Pancreas (tissue), 10 donors: ENCODE measurements at regions not wholly inside any gene's neighbourhood (a gene's known extent, or its start where the extent isn't known, plus 50 kb on each side); places are given as distances from the start of the nearest gene placed in this dataset.
A peak's percentile ranks its signal among the peaks of the same experiment; 100 is the strongest.

Source experiments
- ATAC-seq, 4 donors: fragments of 200-7000 bp; cut with Tn5 transposase; one replicate each; pipeline versions ENCODE4 v1.8.0 to v1.9.1; 2020; ENCODE audit warnings: mild to moderate bottlenecking in 4 of 4, moderate library complexity in 4 of 4
- DNase-seq, 6 donors: peaks; one replicate each; pipeline ENCODE4 v3.0.0-alpha.2; 2020
- FAIRE-seq: peaks from 2 replicates; lab custom pipeline; 2012; peaks lifted over from hg19 to GRCh38; lab: Jason Lieb, UNC
- H3K27ac ChIP-seq, 4 donors: fragments of 200-600 bp; sonication (generic); 1 replicate in 3 of 4; 2 replicates in 1 of 4; pipeline versions ENCODE4 v1.5.0 to v1.8.0; 2020
- H3K27me3 ChIP-seq, 4 donors: fragments of 200-600 bp; one replicate each; pipeline ENCODE4 v1.8.0; 2021
- H3K36me3 ChIP-seq, 3 donors: fragments of 200-600 bp; sonication (generic) in 1 of 3; one replicate each; pipeline versions ENCODE4 v1.5.0 to v1.8.0; 2020 to 2021
- H3K4me1 ChIP-seq, 3 donors: fragments of 200-600 bp; one replicate each; pipeline ENCODE4 v1.8.0; 2021
- H3K4me3 ChIP-seq, 4 donors: fragments of 200-600 bp; sonication (generic) in 2 of 4; one replicate each; pipeline versions ENCODE4 v1.5.0 to v1.8.0; 2020 to 2021
- H3K9me3 ChIP-seq, 4 donors: fragments of 200-600 bp; one replicate each; pipeline ENCODE4 v1.8.0; 2021
- CTCF ChIP-seq, 4 donors: fragments of 200-600 bp; sonication (generic) in 3 of 4; IDR thresholded peaks; one replicate each; pipeline versions ENCODE4 v1.5.0 to v1.8.0; 2021; ENCODE audit warnings: antibody characterized with exemption in 4 of 4
- WGBS, 2 donors: extraction: QIAGEN DNeasy Blood & Tissue Kit; methylation state at CpG; one replicate each; pipeline ENCODE4 v1.1.7; 2013; 5-methylcytosine and 5-hydroxymethylcytosine counted together
- intact Hi-C, 3 donors: fragments of 100-400 bp; cut with DNase I; formaldehyde crosslinking; loops; one replicate each; pipeline versions ENCODE4 v1.11.1 to v1.14.2; 2022
- donor health status: healthy with polysubstance abuse.
- donor health status: DM: no; HTN: no; CAD: no; lungs with moderate emphysema.
- donor health status: DM: no; HTN: no; CAD: no.
- donor health status: control.
- donor health status: control.
- donor health status: Bipolar disorder and iron deficiency.
- donor health status: DM: yes; HTN: yes; CAD: no.
- donor health status: DM: no; HTN: no; CAD: no.
- donor health status: DM: no; HTN: no; CAD: no.
- donor health status: DM: yes; HTN: yes; CAD: no.

- no peaks in the 10 kb centered on the region for H3K4me1 ChIP-seq
- no peak overlapping the region for H3K27ac ChIP-seq
- FAIRE-seq, result no peak
- WGBS, 2 donors, result 78 to 84% methylated on average over 9 of the region's 9 CpGs
- no peaks in the 10 kb centered on the region for H3K27me3 ChIP-seq
- H3K9me3 ChIP-seq, result no peaks in the 10 kb centered on the region
- no peak overlapping the region for H3K4me3 ChIP-seq
- intact Hi-C loops, result no loop called here
- TF ChIP-seq CTCF (IDR thresholded peaks at IDR 0.05), result no peak
- H3K36me3 ChIP-seq, result no peaks in the 10 kb centered on the region
- no peak for DNase-seq
- no peak for ATAC-seq
Observed at GRCh38 chr12:131586269-131586668, 124.6 kb upstream of the SFSWAP start.

DNA sequence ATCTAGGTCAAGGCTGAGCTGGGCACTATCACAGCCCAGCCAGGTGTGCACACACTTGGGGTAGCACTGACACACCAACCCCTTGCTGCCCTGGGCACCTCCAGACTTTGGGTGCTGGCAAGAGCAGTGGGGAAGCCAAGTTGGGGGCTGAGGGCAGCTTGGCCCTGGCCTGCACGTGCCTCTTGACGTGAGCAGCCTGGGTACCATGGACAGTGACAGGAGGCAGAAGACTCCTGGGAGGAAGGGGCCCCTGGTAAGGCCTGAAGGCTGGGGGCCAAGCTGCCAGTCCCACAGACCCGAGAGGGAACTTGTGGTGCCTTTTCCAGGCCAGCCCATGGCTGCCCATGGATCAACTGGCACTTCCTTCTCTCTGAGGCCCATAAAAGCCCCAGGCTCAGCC, 124.1 kb upstream of the SFSWAP start:
- TF ChIP-seq CTCF (IDR thresholded peaks at IDR 0.05), result no peak
- WGBS, 2 donors, result 38 to 51% methylated on average over 3 of the region's 3 CpGs
- H3K4me3 ChIP-seq, result no peak overlapping the region
- no peaks in the 10 kb centered on the region for H3K27me3 ChIP-seq
- H3K27ac ChIP-seq, result no peak overlapping the region
- FAIRE-seq, result no peak
- H3K36me3 ChIP-seq, result no peaks in the 10 kb centered on the region
- no peaks in the 10 kb centered on the region for H3K9me3 ChIP-seq
- no peaks in the 10 kb centered on the region for H3K4me1 ChIP-seq
- ATAC-seq, result no peak
- DNase-seq, result peak in 1 of 6 donors; percentile 6
- intact Hi-C loops, result no loop called here

DNA sequence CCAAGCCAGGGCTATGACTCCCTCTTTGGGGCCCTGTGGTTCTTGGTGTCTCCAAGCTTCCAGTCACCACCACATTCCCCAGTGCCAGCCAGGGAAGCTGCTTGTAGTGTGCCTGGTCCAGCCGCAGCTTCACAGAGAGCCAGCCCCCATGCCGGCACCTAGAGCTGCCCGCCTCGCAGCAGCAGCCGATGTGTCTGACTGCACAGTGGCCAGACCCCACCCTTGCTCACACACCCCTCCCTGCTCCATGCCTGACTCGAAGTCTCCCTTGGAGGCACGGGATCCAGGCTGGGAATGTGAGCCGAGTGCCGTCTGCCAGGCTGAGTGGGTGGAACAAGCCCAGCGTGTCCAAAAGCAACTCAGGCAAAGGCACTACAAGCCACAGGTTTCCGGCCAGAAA, 123.3 kb upstream of the SFSWAP start:
- ATAC-seq (no peak), DNase-seq (no peak), FAIRE-seq (no peak)
- H3K4me1 ChIP-seq, result no peaks in the 10 kb centered on the region
- intact Hi-C loops, result no loop called here
- no peaks in the 10 kb centered on the region for H3K36me3 ChIP-seq
- no peak for TF ChIP-seq CTCF (IDR thresholded peaks at IDR 0.05)
- no peaks in the 10 kb centered on the region for H3K27me3 ChIP-seq
- no peak overlapping the region for H3K4me3 ChIP-seq
- H3K9me3 ChIP-seq, result no peaks in the 10 kb centered on the region
- WGBS, 2 donors, result 88 to 91% methylated on average over 11 of the region's 11 CpGs
- no peak overlapping the region for H3K27ac ChIP-seq

GRCh38 chr12:131589221-131589897, 121.5 kb upstream of the SFSWAP start:
- WGBS, 2 donors, result 68 to 70% methylated on average over 11 of the region's 11 CpGs
- no peaks in the 10 kb centered on the region for H3K9me3 ChIP-seq
- H3K27me3 ChIP-seq, result no peaks in the 10 kb centered on the region
- H3K36me3 ChIP-seq, result no peaks in the 10 kb centered on the region
- intact Hi-C loops, result no loop called here
- FAIRE-seq (no peak), DNase-seq (no peak), ATAC-seq (peak in 1 of 4 donors; percentile 20)
- no peak for TF ChIP-seq CTCF (IDR thresholded peaks at IDR 0.05)
- no peaks in the 10 kb centered on the region for H3K4me1 ChIP-seq
- H3K4me3 ChIP-seq, result no peak overlapping the region
- no peak overlapping the region for H3K27ac ChIP-seq

DNA sequence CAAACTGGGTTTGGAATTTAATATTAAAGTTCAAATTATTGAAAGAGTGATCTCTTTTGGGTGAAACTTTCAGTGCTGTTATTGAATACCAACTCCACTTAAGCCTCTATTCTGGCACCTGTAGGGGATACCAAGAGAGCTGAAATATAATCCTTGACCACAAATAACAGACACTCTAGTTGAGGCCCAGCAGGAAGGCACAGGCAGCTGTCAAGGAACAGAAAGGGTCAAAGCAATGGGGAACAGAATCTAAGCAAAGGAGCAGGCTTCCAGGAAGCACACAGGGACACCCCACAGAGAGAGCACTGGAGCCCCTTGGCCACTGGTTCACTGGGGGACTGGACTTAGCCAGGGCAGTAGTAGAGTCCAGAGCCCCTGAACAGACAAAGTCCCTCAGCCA, 120.9 kb upstream of the SFSWAP start:
- FAIRE-seq, result no peak
- no peak for DNase-seq
- Histone ChIP-seq H3K27me3 (no peaks in the 10 kb centered on the region), H3K27ac (no peak overlapping the region), H3K36me3 (no peaks in the 10 kb centered on the region), H3K4me1 (no peaks in the 10 kb centered on the region), H3K9me3 (no peaks in the 10 kb centered on the region), H3K4me3 (no peak overlapping the region)
- ATAC-seq, result no peak
- TF ChIP-seq CTCF (IDR thresholded peaks at IDR 0.05), result no peak
- intact Hi-C loops, result no loop called here
